ENCODE measurements at regions not wholly inside any gene's neighbourhood (a gene's known extent, or its start where the extent isn't known, plus 50 kb on each side); places are given as distances from the start of the nearest gene placed in this dataset.
A peak's percentile ranks its signal among the peaks of the same experiment; 100 is the strongest.

DNA sequence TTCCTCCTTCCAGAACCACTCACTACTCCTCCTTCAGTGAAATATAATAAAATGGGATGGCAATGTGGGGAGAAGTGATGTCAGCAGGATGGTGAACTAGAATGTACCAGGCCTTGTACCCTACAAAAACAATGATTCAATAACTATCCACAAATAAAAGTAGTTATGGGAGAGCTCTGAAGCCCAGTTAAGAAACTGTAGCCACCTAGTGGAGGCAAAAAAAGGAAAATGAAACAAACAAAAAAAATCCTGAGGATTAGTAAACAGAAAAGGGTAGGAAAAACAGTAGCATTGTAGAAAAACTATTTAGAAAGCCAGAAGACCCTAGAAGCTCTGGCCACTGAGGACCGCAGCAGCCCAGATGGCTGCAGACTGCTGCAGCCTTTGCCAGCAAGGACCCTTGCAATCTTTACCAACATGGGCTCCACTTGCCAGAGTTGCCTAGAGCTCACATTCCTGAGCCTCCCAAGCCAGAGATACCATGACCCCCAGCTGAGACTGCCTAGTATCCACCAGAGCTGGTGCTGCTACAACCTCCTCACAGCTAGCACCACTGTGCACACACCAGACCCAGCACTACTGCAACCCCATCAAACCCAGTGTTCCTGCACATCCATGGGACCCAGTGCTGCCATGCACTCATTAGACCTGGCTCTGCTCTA is 259.7 kb upstream of the MSX2 start:
- TF ChIP-seq, protein P1, sequence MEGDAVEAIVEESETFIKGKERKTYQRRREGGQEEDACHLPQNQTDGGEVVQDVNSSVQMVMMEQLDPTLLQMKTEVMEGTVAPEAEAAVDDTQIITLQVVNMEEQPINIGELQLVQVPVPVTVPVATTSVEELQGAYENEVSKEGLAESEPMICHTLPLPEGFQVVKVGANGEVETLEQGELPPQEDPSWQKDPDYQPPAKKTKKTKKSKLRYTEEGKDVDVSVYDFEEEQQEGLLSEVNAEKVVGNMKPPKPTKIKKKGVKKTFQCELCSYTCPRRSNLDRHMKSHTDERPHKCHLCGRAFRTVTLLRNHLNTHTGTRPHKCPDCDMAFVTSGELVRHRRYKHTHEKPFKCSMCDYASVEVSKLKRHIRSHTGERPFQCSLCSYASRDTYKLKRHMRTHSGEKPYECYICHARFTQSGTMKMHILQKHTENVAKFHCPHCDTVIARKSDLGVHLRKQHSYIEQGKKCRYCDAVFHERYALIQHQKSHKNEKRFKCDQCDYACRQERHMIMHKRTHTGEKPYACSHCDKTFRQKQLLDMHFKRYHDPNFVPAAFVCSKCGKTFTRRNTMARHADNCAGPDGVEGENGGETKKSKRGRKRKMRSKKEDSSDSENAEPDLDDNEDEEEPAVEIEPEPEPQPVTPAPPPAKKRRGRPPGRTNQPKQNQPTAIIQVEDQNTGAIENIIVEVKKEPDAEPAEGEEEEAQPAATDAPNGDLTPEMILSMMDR (conservative IDR thresholded peaks at IDR 0.05; ENCODE audit: low read length), result peak; percentile 27; the same call in 1 of the 2 replicates
- TF ChIP-seq EZH2phosphoT487 (IDR thresholded peaks at IDR 0.05; ENCODE audit: borderline replicate concordance, low read depth, low read length), result no peak

Measured in OCI-LY7 (cell line).